ENCODE measurements at regions not wholly inside any gene's neighbourhood (a gene's known extent, or its start where the extent isn't known, plus 50 kb on each side); places are given as distances from the start of the nearest gene placed in this dataset.

DNA sequence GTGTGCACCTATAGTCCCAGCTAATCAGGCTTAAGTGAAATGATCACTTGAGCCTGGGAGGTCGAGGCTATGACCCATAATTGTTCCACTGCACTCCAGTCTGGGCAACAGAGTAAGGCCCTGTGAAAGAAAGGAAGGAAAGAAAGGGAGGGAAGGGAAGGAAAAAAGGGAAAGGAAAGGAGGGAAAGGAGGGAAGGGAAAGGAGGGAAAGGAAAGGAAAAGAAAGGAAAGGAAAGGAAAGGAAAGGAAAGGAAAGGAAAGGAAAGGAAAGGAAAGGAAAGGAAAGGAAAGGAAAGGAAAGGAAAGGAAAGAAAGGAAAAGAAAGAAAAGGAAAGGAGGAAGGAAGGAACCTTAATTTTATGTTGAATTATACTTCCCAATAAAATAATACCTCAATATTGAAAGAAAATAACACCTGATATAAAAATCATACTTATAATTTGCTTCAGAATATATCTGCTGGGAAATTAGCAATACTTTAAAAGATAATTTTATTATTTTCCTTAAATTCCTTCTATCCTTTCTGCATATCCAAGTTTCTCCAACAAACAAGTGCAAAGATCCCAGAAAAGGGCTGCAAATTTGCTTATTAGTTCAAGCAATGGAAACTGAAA, 177.3 kb downstream of the KLF12 start:
- H3K4me1 ChIP-seq (ENCODE audit: control insufficient read depth, insufficient read depth, low read length): no peaks in the 10 kb centered on the region
- H3K9ac ChIP-seq (ENCODE audit: low read length): no peak overlapping the region
- H3K9me3 ChIP-seq (ENCODE audit: control insufficient read depth, low read length): no peaks in the 10 kb centered on the region

DNA sequence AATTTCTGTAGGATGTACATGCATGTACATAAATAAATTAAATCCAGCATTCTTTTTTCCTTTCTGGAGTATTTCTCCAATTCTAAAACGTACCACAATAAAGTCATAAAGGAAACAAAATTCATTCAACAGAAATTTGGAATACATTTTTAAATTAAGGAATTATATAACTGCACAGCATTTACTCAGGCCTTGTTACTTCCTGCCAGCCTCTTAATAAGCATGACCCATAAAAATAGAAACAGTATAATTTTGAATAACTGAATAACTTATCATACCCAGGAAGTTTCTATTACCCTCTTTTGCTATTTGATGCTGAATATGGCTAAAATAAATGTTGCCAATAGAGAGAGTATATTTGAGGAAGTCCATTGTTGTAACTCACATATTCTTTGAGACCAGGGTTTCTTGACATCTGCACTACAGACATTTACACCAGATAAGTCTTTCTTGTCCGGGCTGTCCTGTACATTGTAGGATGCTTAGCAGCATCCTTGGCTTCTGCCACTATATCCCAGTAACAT, 178.2 kb downstream of the KLF12 start:
- no peak overlapping the region for H3K9ac ChIP-seq (ENCODE audit: low read length)

More for the DNA sequence above, 177.3 kb downstream of the KLF12 start:
- Histone ChIP-seq H3K4me3 (ENCODE audit: low read length) (no peak overlapping the region), H3K27me3 (ENCODE audit: control insufficient read depth, insufficient read depth, low read length) (no peaks in the 10 kb centered on the region), H3K36me3 (ENCODE audit: control insufficient read depth, insufficient read depth, low read length) (peaks cover 3% of the 10 kb centered on the region)

DNA sequence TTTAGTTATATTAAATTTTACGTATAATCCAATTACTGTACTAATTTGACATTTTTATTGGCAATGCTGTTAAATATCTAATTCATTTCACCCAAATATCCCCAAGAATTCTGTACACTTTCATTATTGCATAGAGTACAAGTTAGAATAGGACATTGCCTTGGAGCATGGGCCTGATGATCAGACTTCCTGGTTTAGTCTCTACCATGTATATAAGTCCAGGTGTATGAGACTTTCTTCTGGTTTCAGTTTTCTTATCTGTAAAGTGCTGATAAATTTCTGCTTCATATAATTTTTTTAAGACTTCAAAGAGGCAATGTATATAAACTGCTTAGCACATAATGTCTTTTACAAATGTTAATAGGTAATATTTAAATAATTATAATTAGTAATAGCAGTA, 179.4 kb downstream of the KLF12 start:
- no peaks in the 10 kb centered on the region for H3K4me1 ChIP-seq (ENCODE audit: control insufficient read depth, insufficient read depth, low read length)
- H3K9ac ChIP-seq (ENCODE audit: low read length): no peak overlapping the region
- no peaks in the 10 kb centered on the region for H3K36me3 ChIP-seq (ENCODE audit: control insufficient read depth, insufficient read depth, low read length)

More for the DNA sequence above, 178.2 kb downstream of the KLF12 start:
- Histone ChIP-seq H3K4me1 (ENCODE audit: control insufficient read depth, insufficient read depth, low read length) (no peaks in the 10 kb centered on the region), H3K36me3 (ENCODE audit: control insufficient read depth, insufficient read depth, low read length) (no peaks in the 10 kb centered on the region), H3K27me3 (ENCODE audit: control insufficient read depth, insufficient read depth, low read length) (no peaks in the 10 kb centered on the region), H3K9me3 (ENCODE audit: control insufficient read depth, low read length) (no peaks in the 10 kb centered on the region), H3K4me3 (ENCODE audit: low read length) (no peak overlapping the region)

DNA sequence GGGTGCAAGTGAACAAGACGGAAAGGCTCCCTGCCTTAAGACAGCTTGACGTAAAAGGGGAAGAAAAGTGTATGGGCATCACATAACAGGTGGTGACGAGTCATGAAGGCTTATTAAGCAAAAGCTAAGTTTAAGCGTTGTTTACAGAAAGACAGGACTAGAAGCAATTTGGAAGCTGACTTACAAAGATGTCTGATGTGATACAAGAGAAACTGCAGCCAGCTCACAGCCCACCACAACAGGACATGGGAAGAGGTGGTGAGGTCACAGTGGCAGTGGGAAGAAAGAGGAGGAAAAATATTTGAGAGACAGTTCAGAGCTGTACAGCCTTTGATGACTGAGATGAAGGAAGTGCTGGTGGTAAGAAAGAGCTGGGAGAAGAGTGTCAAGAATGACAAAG, 181.6 kb downstream of the KLF12 start:
- no peak overlapping the region for H3K4me3 ChIP-seq (ENCODE audit: low read length)
- H3K36me3 ChIP-seq (ENCODE audit: control insufficient read depth, insufficient read depth, low read length): no peaks in the 10 kb centered on the region
- H3K27me3 ChIP-seq (ENCODE audit: control insufficient read depth, insufficient read depth, low read length): no peaks in the 10 kb centered on the region
- H3K9me3 ChIP-seq (ENCODE audit: control insufficient read depth, low read length): no peaks in the 10 kb centered on the region
- H3K9ac ChIP-seq (ENCODE audit: low read length): no peak overlapping the region
- no peaks in the 10 kb centered on the region for H3K4me1 ChIP-seq (ENCODE audit: control insufficient read depth, insufficient read depth, low read length)

More for the DNA sequence above, 179.4 kb downstream of the KLF12 start:
- no peaks in the 10 kb centered on the region for H3K27me3 ChIP-seq (ENCODE audit: control insufficient read depth, insufficient read depth, low read length)
- no peak overlapping the region for H3K4me3 ChIP-seq (ENCODE audit: low read length)
- H3K9me3 ChIP-seq (ENCODE audit: control insufficient read depth, low read length): no peaks in the 10 kb centered on the region

DNA sequence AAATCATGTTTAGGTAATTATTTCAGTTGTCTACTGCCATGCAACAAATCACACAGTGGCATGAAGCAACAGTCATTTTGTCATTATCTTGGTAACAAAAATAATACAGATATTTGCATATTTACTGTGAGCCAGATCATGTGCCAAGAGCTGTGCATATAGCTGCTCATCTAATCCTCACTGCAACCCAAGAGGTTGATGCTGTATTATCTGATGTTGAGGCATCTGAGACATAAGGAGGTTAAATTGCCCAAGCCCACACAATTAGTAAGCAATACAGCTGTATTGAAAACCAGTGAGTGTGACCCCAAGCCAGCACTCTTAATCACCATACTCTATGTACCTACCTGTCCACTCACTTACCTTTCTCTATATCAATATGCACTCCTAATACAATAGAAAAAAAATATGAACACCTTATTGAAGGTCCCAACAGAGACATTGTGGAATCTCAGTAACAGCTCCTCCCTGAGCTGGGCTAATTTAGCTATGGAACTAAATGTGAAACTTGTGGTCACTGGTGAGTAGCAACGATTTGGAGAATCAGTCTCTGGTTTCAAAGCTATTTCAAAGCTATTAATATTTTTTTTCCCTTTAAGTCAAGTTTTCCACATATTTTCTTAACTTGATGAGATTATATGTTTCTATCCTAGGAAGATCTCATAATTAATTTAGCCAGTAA, 185.2 kb downstream of the KLF12 start:
- H3K4me3 ChIP-seq (ENCODE audit: low read length): no peak overlapping the region
- H3K36me3 ChIP-seq (ENCODE audit: control insufficient read depth, insufficient read depth, low read length): no peaks in the 10 kb centered on the region
- no peaks in the 10 kb centered on the region for H3K4me1 ChIP-seq (ENCODE audit: control insufficient read depth, insufficient read depth, low read length)
- no peaks in the 10 kb centered on the region for H3K9me3 ChIP-seq (ENCODE audit: control insufficient read depth, low read length)
- no peak overlapping the region for H3K9ac ChIP-seq (ENCODE audit: low read length)
- no peaks in the 10 kb centered on the region for H3K27me3 ChIP-seq (ENCODE audit: control insufficient read depth, insufficient read depth, low read length)

DNA sequence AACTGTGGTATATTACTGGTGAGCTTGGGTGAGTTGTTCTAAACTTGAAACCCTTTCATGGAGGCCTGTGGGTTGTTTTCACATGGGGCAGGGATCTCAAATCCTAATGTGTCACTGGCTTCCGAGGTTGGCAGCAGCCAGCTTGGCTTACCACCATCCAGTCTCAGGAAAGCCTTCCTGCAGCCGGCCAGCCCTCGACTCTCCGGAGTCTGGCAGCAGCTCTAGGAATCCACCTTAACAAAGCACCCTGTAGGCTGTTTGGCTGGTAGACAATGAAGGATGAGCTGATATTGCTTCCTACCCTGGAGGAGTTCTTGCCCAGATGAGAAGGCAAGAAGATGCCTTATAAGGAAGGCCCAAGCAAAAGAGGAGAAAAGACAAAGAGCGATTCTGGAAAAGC, 188.3 kb downstream of the KLF12 start:
- Histone ChIP-seq H3K9ac (ENCODE audit: low read length) (no peak overlapping the region), H3K27me3 (ENCODE audit: control insufficient read depth, insufficient read depth, low read length) (no peaks in the 10 kb centered on the region), H3K4me1 (ENCODE audit: control insufficient read depth, insufficient read depth, low read length) (no peaks in the 10 kb centered on the region), H3K4me3 (ENCODE audit: low read length) (no peak overlapping the region), H3K36me3 (ENCODE audit: control insufficient read depth, insufficient read depth, low read length) (no peaks in the 10 kb centered on the region), H3K9me3 (ENCODE audit: control insufficient read depth, low read length) (no peaks in the 10 kb centered on the region)

DNA sequence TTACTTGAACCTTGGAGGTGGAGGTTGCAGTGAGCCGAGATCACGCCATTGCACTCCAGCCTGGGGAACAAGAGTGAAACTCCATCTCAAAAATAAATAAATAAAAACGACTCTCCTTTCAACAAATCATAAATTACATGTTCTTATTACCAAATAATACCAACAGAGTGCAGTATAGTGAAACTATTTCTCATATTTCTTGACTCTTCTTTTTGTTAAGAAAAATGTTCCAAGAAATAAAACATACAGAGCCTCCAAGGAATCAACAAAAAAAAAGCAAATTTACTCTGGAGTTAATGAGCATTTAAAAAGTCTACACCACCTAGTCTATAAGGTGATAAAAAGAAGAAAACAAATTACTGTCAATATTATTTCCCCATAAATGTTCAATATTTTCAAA, 188.8 kb downstream of the KLF12 start:
- no peaks in the 10 kb centered on the region for H3K4me1 ChIP-seq (ENCODE audit: control insufficient read depth, insufficient read depth, low read length)
- H3K4me3 ChIP-seq (ENCODE audit: low read length): no peak overlapping the region
- no peaks in the 10 kb centered on the region for H3K27me3 ChIP-seq (ENCODE audit: control insufficient read depth, insufficient read depth, low read length)
- no peaks in the 10 kb centered on the region for H3K9me3 ChIP-seq (ENCODE audit: control insufficient read depth, low read length)
- no peaks in the 10 kb centered on the region for H3K36me3 ChIP-seq (ENCODE audit: control insufficient read depth, insufficient read depth, low read length)
- H3K9ac ChIP-seq (ENCODE audit: low read length): no peak overlapping the region

DNA sequence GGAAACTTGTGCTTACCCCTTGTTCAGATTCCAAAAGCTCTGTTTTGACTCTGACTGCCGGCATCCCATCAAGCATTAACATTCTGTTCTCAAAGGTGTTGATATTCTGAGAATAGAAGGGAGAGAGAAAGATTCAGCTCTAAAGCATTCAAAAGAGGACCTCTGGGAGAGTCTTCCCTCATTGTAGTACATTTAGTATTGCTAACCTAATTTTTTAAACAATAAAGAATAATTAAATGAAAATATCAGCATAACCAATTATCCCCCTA, 190.3 kb downstream of the KLF12 start:
- no peaks in the 10 kb centered on the region for H3K27me3 ChIP-seq (ENCODE audit: control insufficient read depth, insufficient read depth, low read length)
- no peak overlapping the region for H3K9ac ChIP-seq (ENCODE audit: low read length)
- no peaks in the 10 kb centered on the region for H3K36me3 ChIP-seq (ENCODE audit: control insufficient read depth, insufficient read depth, low read length)
- no peak overlapping the region for H3K4me3 ChIP-seq (ENCODE audit: low read length)
- H3K4me1 ChIP-seq (ENCODE audit: control insufficient read depth, insufficient read depth, low read length): no peaks in the 10 kb centered on the region
- no peaks in the 10 kb centered on the region for H3K9me3 ChIP-seq (ENCODE audit: control insufficient read depth, low read length)

DNA sequence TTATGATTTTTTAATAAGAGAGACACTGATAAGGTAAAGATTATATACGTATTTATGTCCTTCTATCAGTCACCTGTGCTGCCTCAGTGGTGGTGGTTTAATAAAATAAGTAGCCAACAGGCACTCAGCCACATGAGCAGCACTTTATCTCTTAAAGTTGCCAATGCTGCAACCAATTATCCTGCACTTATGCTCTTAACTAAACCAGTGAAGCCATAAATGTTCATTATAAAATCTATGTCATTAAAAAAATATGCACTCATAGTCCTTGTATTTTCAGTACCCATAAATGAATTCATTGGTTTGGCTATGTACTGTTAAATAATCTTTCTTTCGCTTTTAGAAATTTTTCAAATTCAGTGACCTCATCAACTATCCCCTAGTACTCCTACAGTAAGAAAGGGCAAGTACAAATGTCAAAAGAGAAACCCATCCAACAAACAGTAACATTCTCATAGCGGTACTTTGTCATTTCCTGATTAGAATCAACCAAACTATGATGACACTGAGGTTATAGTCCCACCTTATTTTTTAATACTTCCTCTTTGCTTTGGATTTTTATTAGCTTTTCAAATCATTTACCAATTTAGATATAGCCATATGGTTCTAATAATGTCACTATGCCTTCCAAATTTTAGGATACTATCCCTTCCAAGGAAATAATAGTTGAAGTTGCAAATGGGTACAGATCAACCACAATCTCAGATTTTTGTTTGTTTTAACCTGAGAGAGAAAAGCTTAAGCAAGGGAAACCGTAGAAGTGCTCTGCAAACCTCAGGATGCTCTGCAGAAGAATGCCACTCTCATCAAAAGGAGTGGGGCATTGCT, 190.9 kb downstream of the KLF12 start:
- Histone ChIP-seq H3K4me1 (ENCODE audit: control insufficient read depth, insufficient read depth, low read length) (no peaks in the 10 kb centered on the region), H3K9me3 (ENCODE audit: control insufficient read depth, low read length) (no peaks in the 10 kb centered on the region), H3K4me3 (ENCODE audit: low read length) (no peak overlapping the region), H3K27me3 (ENCODE audit: control insufficient read depth, insufficient read depth, low read length) (no peaks in the 10 kb centered on the region), H3K9ac (ENCODE audit: low read length) (no peak overlapping the region), H3K36me3 (ENCODE audit: control insufficient read depth, insufficient read depth, low read length) (no peaks in the 10 kb centered on the region)

DNA sequence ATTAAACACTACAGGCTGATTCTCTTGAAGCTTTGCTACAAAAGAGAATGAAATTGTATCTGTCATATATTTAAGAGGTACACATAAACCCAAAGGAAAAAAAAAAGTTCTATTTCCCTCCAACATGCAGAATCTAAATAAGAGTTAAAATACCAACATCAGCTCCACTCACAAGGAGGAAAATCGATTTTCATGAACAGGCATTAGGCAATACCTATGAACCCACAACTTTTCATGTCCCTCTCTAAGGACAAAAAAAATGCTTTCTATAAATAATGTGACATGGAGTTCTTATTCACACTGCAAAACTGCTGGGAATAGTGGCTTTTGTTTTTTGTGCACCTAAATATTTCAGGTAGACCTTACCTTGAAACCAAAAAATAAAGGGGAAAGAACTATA, 192.5 kb downstream of the KLF12 start:
- Histone ChIP-seq H3K4me1 (ENCODE audit: control insufficient read depth, insufficient read depth, low read length) (no peaks in the 10 kb centered on the region), H3K9ac (ENCODE audit: low read length) (no peak overlapping the region), H3K27me3 (ENCODE audit: control insufficient read depth, insufficient read depth, low read length) (no peaks in the 10 kb centered on the region)

DNA sequence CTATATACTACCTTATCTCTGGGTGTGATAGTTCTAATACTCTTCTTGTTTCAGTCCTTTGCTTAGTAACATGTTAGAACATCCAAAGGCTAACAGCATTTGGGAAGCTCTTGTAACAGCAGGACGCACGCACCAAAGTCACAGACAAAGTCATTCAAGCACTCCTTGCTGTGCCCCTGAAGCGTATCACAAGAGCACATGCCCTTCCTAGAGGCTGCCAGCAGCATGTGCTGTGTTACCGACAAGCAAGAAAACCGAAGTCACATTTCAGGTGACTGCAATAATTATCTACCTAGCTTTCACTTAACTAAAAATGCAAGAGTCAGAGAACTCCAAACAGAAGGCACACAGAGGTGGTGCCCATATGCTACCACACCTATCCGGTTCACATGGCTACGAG, 194.1 kb downstream of the KLF12 start:
- H3K9ac ChIP-seq (ENCODE audit: low read length): no peak overlapping the region
- H3K9me3 ChIP-seq (ENCODE audit: control insufficient read depth, low read length): no peaks in the 10 kb centered on the region
- H3K4me3 ChIP-seq (ENCODE audit: low read length): no peak overlapping the region
- no peaks in the 10 kb centered on the region for H3K4me1 ChIP-seq (ENCODE audit: control insufficient read depth, insufficient read depth, low read length)
- no peaks in the 10 kb centered on the region for H3K27me3 ChIP-seq (ENCODE audit: control insufficient read depth, insufficient read depth, low read length)
- no peaks in the 10 kb centered on the region for H3K36me3 ChIP-seq (ENCODE audit: control insufficient read depth, insufficient read depth, low read length)

More for the DNA sequence above, 192.5 kb downstream of the KLF12 start:
- H3K4me3 ChIP-seq (ENCODE audit: low read length): no peak overlapping the region
- H3K36me3 ChIP-seq (ENCODE audit: control insufficient read depth, insufficient read depth, low read length): no peaks in the 10 kb centered on the region
- no peaks in the 10 kb centered on the region for H3K9me3 ChIP-seq (ENCODE audit: control insufficient read depth, low read length)

DNA sequence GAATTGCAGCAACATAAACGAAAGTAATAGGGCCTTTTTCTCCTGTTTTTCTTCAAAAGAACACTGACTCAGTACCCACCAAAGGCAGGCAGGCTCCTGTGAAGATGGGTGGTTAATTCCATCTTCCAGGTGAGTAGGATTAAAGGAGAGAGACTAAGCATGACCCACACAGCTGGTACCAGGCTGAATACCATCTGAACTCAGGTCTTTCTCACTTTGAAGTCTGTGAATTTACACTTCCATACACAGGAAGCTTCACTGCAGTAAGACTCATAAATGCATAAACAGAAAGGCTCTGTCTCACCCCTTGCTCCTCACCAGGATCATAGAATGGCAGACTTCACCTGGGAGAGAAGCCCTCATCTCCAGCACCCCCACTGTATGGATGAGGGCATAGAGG, 194.6 kb downstream of the KLF12 start:
- H3K36me3 ChIP-seq (ENCODE audit: control insufficient read depth, insufficient read depth, low read length): no peaks in the 10 kb centered on the region
- H3K27me3 ChIP-seq (ENCODE audit: control insufficient read depth, insufficient read depth, low read length): no peaks in the 10 kb centered on the region
- no peaks in the 10 kb centered on the region for H3K9me3 ChIP-seq (ENCODE audit: control insufficient read depth, low read length)
- no peak overlapping the region for H3K4me3 ChIP-seq (ENCODE audit: low read length)
- no peak overlapping the region for H3K9ac ChIP-seq (ENCODE audit: low read length)
- no peaks in the 10 kb centered on the region for H3K4me1 ChIP-seq (ENCODE audit: control insufficient read depth, insufficient read depth, low read length)
